NB4 (cell line): ENCODE measurements at regions not wholly inside any gene's neighbourhood (a gene's known extent, or its start where the extent isn't known, plus 50 kb on each side); places are given as distances from the start of the nearest gene placed in this dataset.

ENCODE experiments used
- DNase-seq: peaks from one replicate; pipeline ENCODE4 v3.0.0; 2010; ENCODE audit warnings: low read depth
- H3K4me3 ChIP-seq: one replicate; pipeline ENCODE4 v1.5.1; 2011; ENCODE audit warnings: mild to moderate bottlenecking, low read depth, low read length, moderate library complexity
- CTCF ChIP-seq: IDR thresholded peaks from one replicate; pipeline ENCODE4 v1.5.1; 2012; ENCODE audit warnings: low read depth, low read length
- MAX ChIP-seq: IDR thresholded peaks from 2 replicates; pipeline ENCODE4 v1.6.1; 2011; ENCODE audit warnings: low read depth, low read length
- MYC ChIP-seq: IDR thresholded peaks from 2 replicates; pipeline ENCODE4 v1.6.1; 2011; ENCODE audit warnings: low read depth, low read length
- POLR2A ChIP-seq: IDR thresholded peaks from 2 replicates; pipeline ENCODE4 v1.6.1; 2011; ENCODE audit warnings: mild to moderate bottlenecking; ENCODE audit not compliant: insufficient read length; ENCODE audit errors: extremely low read depth

GRCh38 chr5:23274171-23274570 is 233.2 kb upstream of the PRDM9 start:
- DNase-seq = no peak
- no peak overlapping the region for H3K4me3 ChIP-seq
- TF ChIP-seq POLR2A (no peak), CTCF (no peak), MAX (no peak), MYC (no peak)

- H3K4me3 ChIP-seq = no peak overlapping the region
- TF ChIP-seq MAX (no peak), POLR2A (no peak), MYC (no peak), CTCF (no peak)
- no peak for DNase-seq
Observed at GRCh38 chr5:23269981-23270380, 237.4 kb upstream of the PRDM9 start.

DNA sequence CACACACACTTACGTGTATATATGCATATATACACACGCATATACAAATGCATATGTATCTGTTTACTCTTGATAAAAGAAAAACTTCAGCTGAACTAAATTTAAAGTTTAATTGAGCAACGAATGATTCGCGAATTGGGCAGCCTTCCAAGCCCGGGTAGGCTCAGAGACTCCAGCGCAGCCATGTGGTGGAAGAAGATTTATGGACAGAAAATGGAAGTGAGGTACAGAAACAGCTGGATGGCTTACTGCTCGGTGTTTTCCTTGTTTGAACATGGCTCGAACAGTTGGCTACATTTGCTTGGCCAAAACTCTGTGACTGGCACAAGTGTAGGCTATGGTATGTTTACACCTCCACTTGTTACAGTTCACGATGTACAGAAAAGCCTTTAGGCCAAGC is 239.3 kb upstream of the PRDM9 start:
- no peak overlapping the region for H3K4me3 ChIP-seq
- no peak for DNase-seq
- TF ChIP-seq CTCF (no peak), MAX (no peak), POLR2A (no peak), MYC (no peak)

- no peak for TF ChIP-seq MYC
- TF ChIP-seq POLR2A = no peak
- TF ChIP-seq CTCF = no peak
- no peak for TF ChIP-seq MAX
- H3K4me3 ChIP-seq = no peak overlapping the region
- no peak for DNase-seq
Observed at GRCh38 chr5:23260621-23261020, 246.8 kb upstream of the PRDM9 start.

GRCh38 chr5:23257656-23258055 is 249.8 kb upstream of the PRDM9 start:
- no peak for TF ChIP-seq CTCF
- no peak for TF ChIP-seq MAX
- no peak for TF ChIP-seq MYC
- TF ChIP-seq POLR2A = no peak
- no peak overlapping the region for H3K4me3 ChIP-seq
- DNase-seq = no peak

DNA sequence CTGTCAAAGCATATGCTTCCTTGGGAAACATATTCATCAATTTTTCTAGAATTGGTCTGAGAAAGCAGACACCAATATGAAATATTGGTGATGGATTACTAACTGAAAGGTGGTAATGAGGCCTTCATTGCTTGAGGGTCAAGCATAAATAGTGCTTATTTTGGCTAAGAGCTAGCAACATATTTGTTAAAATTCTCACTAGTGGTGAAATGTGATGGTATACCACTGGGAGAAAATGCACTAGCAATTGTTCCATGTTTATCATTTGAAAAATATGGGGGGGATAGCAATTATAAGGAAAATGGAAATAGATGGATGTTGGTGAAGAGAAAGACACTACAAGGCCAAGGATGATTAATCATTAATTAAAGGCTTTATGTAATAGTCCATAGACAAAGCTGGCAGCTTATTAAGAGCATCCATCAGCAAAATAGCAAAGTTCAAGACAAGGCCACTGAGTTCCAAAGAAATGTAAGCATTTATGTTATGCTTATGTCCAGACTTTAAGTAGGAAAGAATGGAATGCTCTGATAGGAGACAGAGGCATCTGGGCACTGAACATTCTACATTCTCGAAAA is 253.7 kb upstream of the PRDM9 start:
- no peak for DNase-seq
- no peak overlapping the region for H3K4me3 ChIP-seq
- no peak for TF ChIP-seq MYC
- TF ChIP-seq POLR2A = no peak
- no peak for TF ChIP-seq CTCF
- no peak for TF ChIP-seq MAX
